Parathyroid adenoma (tissue), 2 donors: ENCODE measurements at regions not wholly inside any gene's neighbourhood (a gene's known extent, or its start where the extent isn't known, plus 50 kb on each side); places are given as distances from the start of the nearest gene placed in this dataset.

Source experiments
- H2AFZ ChIP-seq: fragments of 300-600 bp; sonication (generic); one replicate; pipeline ENCODE4 v1.7.0; 2017; ENCODE audit warnings: antibody characterized with exemption, mild to moderate bottlenecking
- H3K27ac ChIP-seq: fragments of 300-600 bp; sonication (generic); one replicate; pipeline ENCODE4 v1.7.0; 2017
- H3K27me3 ChIP-seq: fragments of 300-600 bp; sonication (generic); one replicate; pipeline ENCODE4 v1.7.0; 2017; ENCODE audit warnings: low read length; ENCODE audit not compliant: control insufficient read depth, insufficient read depth
- H3K36me3 ChIP-seq: fragments of 300-600 bp; sonication (generic); one replicate; pipeline ENCODE4 v1.7.0; 2017; ENCODE audit warnings: low read length; ENCODE audit not compliant: control insufficient read depth, insufficient read depth
- H3K4me1 ChIP-seq: fragments of 300-600 bp; sonication (generic); one replicate; pipeline ENCODE4 v1.7.0; 2017; ENCODE audit warnings: control low read depth
- H3K4me2 ChIP-seq: fragments of 300-600 bp; sonication (generic); one replicate; pipeline ENCODE4 v1.7.0; 2017; ENCODE audit warnings: low read length
- H3K4me3 ChIP-seq: fragments of 300-600 bp; sonication (generic); one replicate; pipeline ENCODE4 v1.7.0; 2017; ENCODE audit warnings: low read depth, low read length
- H3K79me2 ChIP-seq: fragments of 300-600 bp; sonication (generic); one replicate; pipeline ENCODE4 v1.7.0; 2017; ENCODE audit warnings: control low read depth
- H3K9ac ChIP-seq: fragments of 300-600 bp; sonication (generic); one replicate; pipeline ENCODE4 v1.7.0; 2017; ENCODE audit warnings: mild to moderate bottlenecking
- H3K9me3 ChIP-seq: fragments of 300-600 bp; sonication (generic); one replicate; pipeline ENCODE4 v1.7.0; 2017; ENCODE audit warnings: low read length; ENCODE audit not compliant: control insufficient read depth
- TF ChIP-seq, protein P1 (sequence below): fragments of 300-600 bp; sonication (generic); IDR thresholded peaks from one replicate; pipeline ENCODE4 v1.7.0; 2017; ENCODE audit warnings: antibody characterized with exemption, mild to moderate bottlenecking
- donor health status: primary hyperparathyroidism.

DNA sequence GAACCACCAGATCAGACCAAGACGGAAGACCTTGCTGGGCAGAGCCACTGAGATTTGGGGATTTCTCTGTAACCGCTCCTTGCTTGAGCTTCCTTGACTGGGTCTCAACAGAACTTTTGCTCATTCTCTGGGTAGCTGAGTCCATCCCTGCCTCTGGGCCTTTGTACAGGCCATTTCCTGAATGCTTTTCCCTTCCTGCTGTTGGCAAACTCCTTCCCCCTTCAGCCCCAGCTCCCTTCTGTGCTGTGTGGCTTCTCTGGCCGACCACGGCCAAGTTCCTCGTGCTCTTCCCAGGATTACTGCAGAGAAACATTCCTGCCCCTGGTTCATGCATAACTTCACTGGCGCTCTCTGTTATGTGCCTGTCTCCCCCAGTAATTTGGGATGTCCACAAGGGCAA lies 150.5 kb upstream of the GPR26 start:
- TF ChIP-seq, protein P1, sequence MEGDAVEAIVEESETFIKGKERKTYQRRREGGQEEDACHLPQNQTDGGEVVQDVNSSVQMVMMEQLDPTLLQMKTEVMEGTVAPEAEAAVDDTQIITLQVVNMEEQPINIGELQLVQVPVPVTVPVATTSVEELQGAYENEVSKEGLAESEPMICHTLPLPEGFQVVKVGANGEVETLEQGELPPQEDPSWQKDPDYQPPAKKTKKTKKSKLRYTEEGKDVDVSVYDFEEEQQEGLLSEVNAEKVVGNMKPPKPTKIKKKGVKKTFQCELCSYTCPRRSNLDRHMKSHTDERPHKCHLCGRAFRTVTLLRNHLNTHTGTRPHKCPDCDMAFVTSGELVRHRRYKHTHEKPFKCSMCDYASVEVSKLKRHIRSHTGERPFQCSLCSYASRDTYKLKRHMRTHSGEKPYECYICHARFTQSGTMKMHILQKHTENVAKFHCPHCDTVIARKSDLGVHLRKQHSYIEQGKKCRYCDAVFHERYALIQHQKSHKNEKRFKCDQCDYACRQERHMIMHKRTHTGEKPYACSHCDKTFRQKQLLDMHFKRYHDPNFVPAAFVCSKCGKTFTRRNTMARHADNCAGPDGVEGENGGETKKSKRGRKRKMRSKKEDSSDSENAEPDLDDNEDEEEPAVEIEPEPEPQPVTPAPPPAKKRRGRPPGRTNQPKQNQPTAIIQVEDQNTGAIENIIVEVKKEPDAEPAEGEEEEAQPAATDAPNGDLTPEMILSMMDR = no peak
- Histone ChIP-seq H3K9me3 (no peaks in the 10 kb centered on the region), H3K36me3 (no peaks in the 10 kb centered on the region), H3K9ac (no peak overlapping the region), H3K27ac (no peak overlapping the region), H3K4me1 (no peaks in the 10 kb centered on the region), H3K27me3 (no peaks in the 10 kb centered on the region), H3K4me2 (no peak overlapping the region), H3K79me2 (no peaks in the 10 kb centered on the region), H3K4me3 (no peak overlapping the region), H2AFZ (no peak overlapping the region)

DNA sequence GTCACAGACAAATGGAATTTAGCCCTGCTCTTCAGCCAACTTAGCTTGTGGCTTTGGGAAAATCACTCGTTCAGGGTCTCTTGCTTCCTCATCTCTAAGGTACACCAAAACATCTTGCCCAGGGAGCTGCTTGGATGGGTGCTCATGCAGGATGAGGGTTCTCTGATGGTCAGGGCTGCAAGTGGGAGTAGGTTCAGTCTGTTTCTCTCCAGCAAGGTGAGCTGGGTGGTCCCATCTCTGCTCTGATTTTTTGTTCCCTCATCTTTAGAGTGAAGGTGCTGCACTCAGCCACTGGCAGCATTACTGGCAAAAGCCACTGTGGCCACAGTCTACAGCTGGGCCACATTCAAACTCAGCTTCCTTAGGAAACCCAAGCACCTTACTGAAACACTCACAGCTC lies 149.9 kb upstream of the GPR26 start:
- TF ChIP-seq, protein P1 = no peak
- no peak overlapping the region for H3K27ac ChIP-seq

DNA sequence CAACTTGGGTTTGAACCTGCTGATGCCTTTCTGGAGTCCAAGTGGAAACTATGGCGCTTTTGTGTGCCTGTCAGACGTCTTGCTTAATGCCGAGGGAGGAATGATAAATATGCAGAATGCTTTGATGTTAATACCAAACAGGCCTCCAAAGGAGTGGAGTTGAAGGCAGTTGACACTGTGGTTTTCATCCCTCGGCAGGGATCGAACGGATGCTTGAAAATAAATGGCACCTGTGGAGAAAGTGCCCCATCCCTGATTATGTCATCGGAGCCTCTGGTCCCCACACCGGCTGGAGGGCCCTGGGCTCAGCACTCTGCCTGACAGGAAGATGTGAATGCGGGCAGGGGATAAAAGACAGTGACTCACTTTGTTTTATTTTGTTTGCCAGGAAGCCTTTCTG lies 148.7 kb upstream of the GPR26 start:
- H3K36me3 ChIP-seq = no peaks in the 10 kb centered on the region
- no peak overlapping the region for H3K9ac ChIP-seq

More for the DNA sequence above, 149.9 kb upstream of the GPR26 start:
- H3K4me1 ChIP-seq = no peaks in the 10 kb centered on the region
- H3K9me3 ChIP-seq = no peaks in the 10 kb centered on the region
- H3K27me3 ChIP-seq = no peaks in the 10 kb centered on the region
- no peak overlapping the region for H2AFZ ChIP-seq
- no peak overlapping the region for H3K9ac ChIP-seq
- H3K4me3 ChIP-seq = no peak overlapping the region
- H3K36me3 ChIP-seq = no peaks in the 10 kb centered on the region
- no peak overlapping the region for H3K4me2 ChIP-seq
- H3K79me2 ChIP-seq = no peaks in the 10 kb centered on the region

DNA sequence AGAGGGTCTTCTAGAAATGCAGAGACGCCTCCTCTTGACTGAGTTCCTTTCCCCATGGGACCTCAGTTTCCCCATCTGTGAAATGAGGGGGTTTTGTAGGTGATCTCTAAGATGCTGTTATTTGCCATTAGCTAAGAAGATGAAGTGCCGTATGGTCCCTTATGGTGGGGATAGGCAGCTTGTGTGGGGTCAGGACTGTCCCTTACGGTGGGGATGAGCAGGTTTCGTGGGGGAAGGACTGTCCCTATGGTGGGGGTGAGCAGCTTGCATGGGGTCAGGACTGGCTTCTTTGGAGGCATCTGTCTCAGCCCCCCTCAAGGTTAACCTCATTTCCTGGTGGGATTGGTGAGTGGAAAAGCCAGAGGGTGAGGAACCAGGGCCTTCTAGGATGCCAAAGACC lies 148.3 kb upstream of the GPR26 start:
- TF ChIP-seq, protein P1 = no peak
- Histone ChIP-seq H3K9ac (no peak overlapping the region), H3K9me3 (no peaks in the 10 kb centered on the region)

More for the DNA sequence above, 148.7 kb upstream of the GPR26 start:
- Histone ChIP-seq H3K27ac (no peak overlapping the region), H3K79me2 (no peaks in the 10 kb centered on the region), H3K9me3 (no peaks in the 10 kb centered on the region), H2AFZ (no peak overlapping the region), H3K4me2 (no peak overlapping the region), H3K4me1 (no peaks in the 10 kb centered on the region), H3K4me3 (no peak overlapping the region), H3K27me3 (no peaks in the 10 kb centered on the region)
- TF ChIP-seq, protein P1 = no peak

DNA sequence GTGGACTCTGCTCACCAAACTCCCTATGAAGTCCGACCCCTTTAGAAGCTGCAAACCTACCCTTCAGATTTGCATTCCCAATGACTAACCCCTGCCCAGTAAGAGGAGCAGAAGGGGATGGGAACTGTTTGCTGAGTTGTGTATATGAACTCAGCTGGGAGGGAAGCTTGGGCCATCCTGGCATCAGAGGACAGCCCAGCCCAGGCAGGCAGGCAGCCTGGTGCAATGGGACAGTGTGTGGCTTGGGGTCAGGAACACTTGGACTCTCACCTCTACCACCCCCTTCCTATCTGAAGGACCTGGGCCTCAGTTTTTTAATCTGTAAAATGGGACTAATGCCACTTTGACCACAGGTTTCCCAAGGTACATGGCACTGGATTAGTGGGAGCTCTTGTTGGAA lies 147.4 kb upstream of the GPR26 start:
- Histone ChIP-seq H3K9ac (no peak overlapping the region), H3K27me3 (no peaks in the 10 kb centered on the region), H3K9me3 (no peaks in the 10 kb centered on the region), H3K4me1 (no peaks in the 10 kb centered on the region), H2AFZ (no peak overlapping the region), H3K4me2 (no peak overlapping the region), H3K36me3 (no peaks in the 10 kb centered on the region), H3K4me3 (no peak overlapping the region), H3K27ac (no peak overlapping the region), H3K79me2 (no peaks in the 10 kb centered on the region)
- TF ChIP-seq, protein P1 = no peak

More for the DNA sequence above, 148.3 kb upstream of the GPR26 start:
- no peak overlapping the region for H3K4me2 ChIP-seq
- no peaks in the 10 kb centered on the region for H3K79me2 ChIP-seq
- no peaks in the 10 kb centered on the region for H3K4me1 ChIP-seq
- no peaks in the 10 kb centered on the region for H3K27me3 ChIP-seq
- no peak overlapping the region for H3K27ac ChIP-seq
- no peak overlapping the region for H3K4me3 ChIP-seq
- no peaks in the 10 kb centered on the region for H3K36me3 ChIP-seq
- no peak overlapping the region for H2AFZ ChIP-seq
